HG02870 (cell line): ENCODE measurements at regions not wholly inside any gene's neighbourhood (a gene's known extent, or its start where the extent isn't known, plus 50 kb on each side); places are given as distances from the start of the nearest gene placed in this dataset.
"Not testable (repeated sequence)": the region's sequence is repeated elsewhere in the genome, so short reads cannot be mapped to it uniquely, and the experiment has no call there.

Source experiments
- ATAC-seq: cut with Tn5 transposase; IDR thresholded peaks from one replicate; pipeline ENCODE4 v1.9.1; 2021; ENCODE audit warnings: mild to moderate bottlenecking, moderate library complexity; ENCODE audit not compliant: unreplicated experiment

GRCh38 chr10:4186849-4187540 is 402.0 kb upstream of the KLF6 start:
- ATAC-seq: no peak

GRCh38 chr10:4183761-4184261 is 398.8 kb upstream of the KLF6 start:
- ATAC-seq: no peak

GRCh38 chr10:4181621-4182049 is 396.6 kb upstream of the KLF6 start:
- ATAC-seq: peak; percentile 63

GRCh38 chr10:4181081-4181480 is 396.1 kb upstream of the KLF6 start:
- ATAC-seq: no peak

GRCh38 chr10:4177791-4178190 is 392.8 kb upstream of the KLF6 start:
- ATAC-seq: no peak

GRCh38 chr10:4176500-4177281 is 391.7 kb upstream of the KLF6 start:
- peak; percentile 24 for ATAC-seq

GRCh38 chr10:4174197-4174596 is 389.2 kb upstream of the KLF6 start:
- ATAC-seq: no peak

- ATAC-seq: no peak
Measured at GRCh38 chr10:4170633-4171314, 385.8 kb upstream of the KLF6 start.

GRCh38 chr10:4170181-4170580 is 385.2 kb upstream of the KLF6 start:
- no peak for ATAC-seq

GRCh38 chr10:4169448-4169847 is 384.4 kb upstream of the KLF6 start:
- no peak for ATAC-seq

- ATAC-seq: no peak
Measured at GRCh38 chr10:4167216-4167615, 382.2 kb upstream of the KLF6 start.

GRCh38 chr10:4162571-4163286 is 377.7 kb upstream of the KLF6 start:
- no peak for ATAC-seq

- no peak for ATAC-seq
Measured at GRCh38 chr10:4159173-4159572, 374.2 kb upstream of the KLF6 start.

- ATAC-seq: no peak
Measured at GRCh38 chr10:4154191-4154715, 369.2 kb upstream of the KLF6 start.

GRCh38 chr10:4151466-4151865 is 366.5 kb upstream of the KLF6 start:
- no peak for ATAC-seq

GRCh38 chr10:4150676-4151075 is 365.7 kb upstream of the KLF6 start:
- no peak for ATAC-seq

GRCh38 chr10:4149460-4149859 is 364.5 kb upstream of the KLF6 start:
- not testable (repeated sequence) for ATAC-seq

- ATAC-seq: no peak
Measured at GRCh38 chr10:4147245-4147644, 362.2 kb upstream of the KLF6 start.

- ATAC-seq: no peak
Measured at GRCh38 chr10:4144817-4145216, 359.8 kb upstream of the KLF6 start.

- ATAC-seq: no peak
Measured at GRCh38 chr10:4141471-4141870, 356.5 kb upstream of the KLF6 start.
